ENCODE measurements at regions not wholly inside any gene's neighbourhood (a gene's known extent, or its start where the extent isn't known, plus 50 kb on each side); places are given as distances from the start of the nearest gene placed in this dataset.

DNA sequence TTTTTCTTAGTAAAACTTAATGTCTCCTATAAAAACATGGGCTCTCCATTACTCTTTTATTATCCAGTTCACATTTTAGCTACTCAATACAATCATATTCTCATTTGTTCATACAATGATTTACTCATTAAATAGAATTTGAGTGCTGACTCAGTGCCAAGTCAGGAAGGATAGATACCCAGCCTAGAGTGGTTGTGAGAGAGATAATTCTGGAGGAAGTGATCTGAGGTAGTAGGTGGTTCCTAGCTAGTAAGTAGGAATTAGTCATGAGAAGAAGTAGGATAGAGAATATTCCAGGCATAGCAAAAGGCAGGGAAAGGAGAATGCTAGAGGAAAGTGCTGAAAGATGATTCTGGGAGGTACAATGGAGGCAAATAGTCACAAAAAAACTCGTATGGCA is 133.5 kb upstream of the MBL2 start:
- DNase-seq (ENCODE audit: insufficient read length, low spot score, missing footprints): no peak
- H3K4me2 ChIP-seq (ENCODE audit: insufficient read depth, low read length): no peak overlapping the region
- H3K27ac ChIP-seq (ENCODE audit: low read depth, low read length): no peak overlapping the region
- H2AFZ ChIP-seq (ENCODE audit: low read length): no peak overlapping the region
- no peaks in the 10 kb centered on the region for H3K4me1 ChIP-seq (ENCODE audit: insufficient read depth, low read length)
- H3K4me3 ChIP-seq (ENCODE audit: insufficient read depth, low read length): no peak overlapping the region
- no peaks in the 10 kb centered on the region for H3K36me3 ChIP-seq (ENCODE audit: insufficient read depth, low read length)
- H3K9me3 ChIP-seq (ENCODE audit: low read depth, low read length): no peaks in the 10 kb centered on the region
- TF ChIP-seq, protein P1, sequence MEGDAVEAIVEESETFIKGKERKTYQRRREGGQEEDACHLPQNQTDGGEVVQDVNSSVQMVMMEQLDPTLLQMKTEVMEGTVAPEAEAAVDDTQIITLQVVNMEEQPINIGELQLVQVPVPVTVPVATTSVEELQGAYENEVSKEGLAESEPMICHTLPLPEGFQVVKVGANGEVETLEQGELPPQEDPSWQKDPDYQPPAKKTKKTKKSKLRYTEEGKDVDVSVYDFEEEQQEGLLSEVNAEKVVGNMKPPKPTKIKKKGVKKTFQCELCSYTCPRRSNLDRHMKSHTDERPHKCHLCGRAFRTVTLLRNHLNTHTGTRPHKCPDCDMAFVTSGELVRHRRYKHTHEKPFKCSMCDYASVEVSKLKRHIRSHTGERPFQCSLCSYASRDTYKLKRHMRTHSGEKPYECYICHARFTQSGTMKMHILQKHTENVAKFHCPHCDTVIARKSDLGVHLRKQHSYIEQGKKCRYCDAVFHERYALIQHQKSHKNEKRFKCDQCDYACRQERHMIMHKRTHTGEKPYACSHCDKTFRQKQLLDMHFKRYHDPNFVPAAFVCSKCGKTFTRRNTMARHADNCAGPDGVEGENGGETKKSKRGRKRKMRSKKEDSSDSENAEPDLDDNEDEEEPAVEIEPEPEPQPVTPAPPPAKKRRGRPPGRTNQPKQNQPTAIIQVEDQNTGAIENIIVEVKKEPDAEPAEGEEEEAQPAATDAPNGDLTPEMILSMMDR (IDR thresholded peaks at IDR 0.05; ENCODE audit: extremely low read depth, low read depth, low read length): no peak
- H4K20me1 ChIP-seq (ENCODE audit: insufficient read depth, low read length): no peaks in the 10 kb centered on the region
- H3K79me2 ChIP-seq (ENCODE audit: insufficient read depth, low read length): no peaks in the 10 kb centered on the region
- no peaks in the 10 kb centered on the region for H3K27me3 ChIP-seq (ENCODE audit: insufficient read depth, low read length)

- Histone ChIP-seq H3K27me3 (ENCODE audit: insufficient read depth, low read length) (no peaks in the 10 kb centered on the region), H3K4me1 (ENCODE audit: insufficient read depth, low read length) (no peaks in the 10 kb centered on the region)
These were observed 130.9 kb upstream of the MBL2 start for GRCh38 chr10:52903397-52903938.

DNA sequence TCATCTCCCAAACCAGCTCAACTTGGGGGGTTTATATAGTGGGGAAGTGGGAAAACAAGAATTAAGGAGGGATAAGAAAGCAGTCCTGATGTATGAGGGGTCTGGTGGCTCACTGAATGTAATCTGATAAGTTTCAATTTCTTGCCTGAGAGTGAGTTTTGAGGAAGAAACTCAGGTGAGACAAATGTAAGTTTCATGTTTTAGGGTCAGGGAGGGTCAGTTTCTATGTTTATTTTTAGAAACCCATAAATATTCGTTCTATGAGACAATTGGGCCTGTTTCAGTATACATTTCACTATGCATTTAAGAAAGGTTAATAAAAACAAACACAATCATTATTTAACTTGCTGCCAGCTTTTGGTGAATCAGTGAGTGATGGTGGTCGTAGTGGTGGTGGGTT is 128.0 kb upstream of the MBL2 start:
- H3K36me3 ChIP-seq (ENCODE audit: insufficient read depth, low read length): no peaks in the 10 kb centered on the region
- no peak overlapping the region for H3K4me3 ChIP-seq (ENCODE audit: insufficient read depth, low read length)
- TF ChIP-seq, protein P1 (IDR thresholded peaks at IDR 0.05; ENCODE audit: extremely low read depth, low read depth, low read length): no peak
- H2AFZ ChIP-seq (ENCODE audit: low read length): no peak overlapping the region
- no peaks in the 10 kb centered on the region for H3K79me2 ChIP-seq (ENCODE audit: insufficient read depth, low read length)
- no peaks in the 10 kb centered on the region for H3K4me1 ChIP-seq (ENCODE audit: insufficient read depth, low read length)
- DNase-seq (ENCODE audit: insufficient read length, low spot score, missing footprints): no peak
- H3K9me3 ChIP-seq (ENCODE audit: low read depth, low read length): no peaks in the 10 kb centered on the region
- no peaks in the 10 kb centered on the region for H3K27me3 ChIP-seq (ENCODE audit: insufficient read depth, low read length)
- no peak overlapping the region for H3K4me2 ChIP-seq (ENCODE audit: insufficient read depth, low read length)
- no peaks in the 10 kb centered on the region for H4K20me1 ChIP-seq (ENCODE audit: insufficient read depth, low read length)
- no peak overlapping the region for H3K27ac ChIP-seq (ENCODE audit: low read depth, low read length)

More at GRCh38 chr10:52903397-52903938, 130.9 kb upstream of the MBL2 start:
- Histone ChIP-seq H3K79me2 (ENCODE audit: insufficient read depth, low read length) (no peaks in the 10 kb centered on the region), H3K4me3 (ENCODE audit: insufficient read depth, low read length) (no peak overlapping the region), H4K20me1 (ENCODE audit: insufficient read depth, low read length) (no peaks in the 10 kb centered on the region), H3K9me3 (ENCODE audit: low read depth, low read length) (no peaks in the 10 kb centered on the region), H3K36me3 (ENCODE audit: insufficient read depth, low read length) (no peaks in the 10 kb centered on the region), H2AFZ (ENCODE audit: low read length) (no peak overlapping the region), H3K27ac (ENCODE audit: low read depth, low read length) (no peak overlapping the region), H3K4me2 (ENCODE audit: insufficient read depth, low read length) (no peak overlapping the region)
- TF ChIP-seq, protein P1 (IDR thresholded peaks at IDR 0.05; ENCODE audit: extremely low read depth, low read depth, low read length): no peak
- DNase-seq (ENCODE audit: insufficient read length, low spot score, missing footprints): no peak

DNA sequence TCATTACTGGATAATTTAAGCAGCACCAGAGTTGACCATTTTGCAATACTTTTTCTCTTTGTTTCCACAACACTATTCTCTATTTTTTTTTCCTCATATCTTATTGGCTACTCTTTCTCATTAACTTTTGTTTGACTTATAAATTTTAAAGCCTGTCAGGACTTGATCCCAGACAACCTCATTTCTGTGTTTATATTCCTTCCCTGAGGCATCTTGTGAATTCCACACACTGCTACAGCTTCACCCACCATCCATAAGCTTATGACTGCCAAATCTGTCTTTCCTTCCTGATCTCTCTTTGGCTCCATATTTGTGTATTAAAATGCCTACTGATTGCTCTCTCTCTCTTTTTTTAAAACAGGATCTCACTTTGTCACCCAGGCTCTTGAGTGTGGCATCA is 124.6 kb upstream of the MBL2 start:
- H4K20me1 ChIP-seq (ENCODE audit: insufficient read depth, low read length): no peaks in the 10 kb centered on the region
- H3K79me2 ChIP-seq (ENCODE audit: insufficient read depth, low read length): no peaks in the 10 kb centered on the region
- no peaks in the 10 kb centered on the region for H3K9me3 ChIP-seq (ENCODE audit: low read depth, low read length)
- no peak overlapping the region for H3K4me3 ChIP-seq (ENCODE audit: insufficient read depth, low read length)
- H2AFZ ChIP-seq (ENCODE audit: low read length): no peak overlapping the region
- TF ChIP-seq, protein P1 (IDR thresholded peaks at IDR 0.05; ENCODE audit: extremely low read depth, low read depth, low read length): no peak
- no peaks in the 10 kb centered on the region for H3K36me3 ChIP-seq (ENCODE audit: insufficient read depth, low read length)
- H3K4me1 ChIP-seq (ENCODE audit: insufficient read depth, low read length): no peaks in the 10 kb centered on the region
- DNase-seq (ENCODE audit: insufficient read length, low spot score, missing footprints): no peak
- no peak overlapping the region for H3K4me2 ChIP-seq (ENCODE audit: insufficient read depth, low read length)
- H3K27me3 ChIP-seq (ENCODE audit: insufficient read depth, low read length): no peaks in the 10 kb centered on the region
- H3K27ac ChIP-seq (ENCODE audit: low read depth, low read length): no peak overlapping the region

All from osteoblast (primary cell).